GM18520 (cell line): ENCODE measurements at regions not wholly inside any gene's neighbourhood (a gene's known extent, or its start where the extent isn't known, plus 50 kb on each side); places are given as distances from the start of the nearest gene placed in this dataset.

Experiments
- ATAC-seq: cut with Tn5 transposase; IDR thresholded peaks from one replicate; pipeline ENCODE4 v1.9.1; 2021; ENCODE audit not compliant: unreplicated experiment

- ATAC-seq = no peak
Measured at GRCh38 chr6:90722648-90723047, 135.8 kb upstream of the MAP3K7 start.

GRCh38 chr6:90720404-90720803 is 133.5 kb upstream of the MAP3K7 start:
- ATAC-seq = no peak

GRCh38 chr6:90719321-90720195 is 132.7 kb upstream of the MAP3K7 start:
- ATAC-seq = no peak

- no peak for ATAC-seq
Measured at GRCh38 chr6:90716376-90716775, 129.5 kb upstream of the MAP3K7 start.

GRCh38 chr6:90715093-90715655 is 128.3 kb upstream of the MAP3K7 start:
- no peak for ATAC-seq

GRCh38 chr6:90714319-90714718 is 127.4 kb upstream of the MAP3K7 start:
- ATAC-seq = no peak

GRCh38 chr6:90712114-90712513 is 125.2 kb upstream of the MAP3K7 start:
- ATAC-seq = no peak

- no peak for ATAC-seq
Measured at GRCh38 chr6:90709431-90709996, 122.6 kb upstream of the MAP3K7 start.

- no peak for ATAC-seq
Measured at GRCh38 chr6:90708206-90708737, 121.4 kb upstream of the MAP3K7 start.

- ATAC-seq = no peak
Measured at GRCh38 chr6:90707246-90707645, 120.4 kb upstream of the MAP3K7 start.

- ATAC-seq = no peak
Measured at GRCh38 chr6:90703336-90703735, 116.5 kb upstream of the MAP3K7 start.

- no peak for ATAC-seq
Measured at GRCh38 chr6:90701926-90702325, 115.1 kb upstream of the MAP3K7 start.

- ATAC-seq = peak; percentile 55
Measured at GRCh38 chr6:90701146-90701781, 114.4 kb upstream of the MAP3K7 start.

GRCh38 chr6:90695316-90695715 is 108.4 kb upstream of the MAP3K7 start:
- no peak for ATAC-seq

- ATAC-seq = no peak
Measured at GRCh38 chr6:90694802-90695201, 107.9 kb upstream of the MAP3K7 start.

- no peak for ATAC-seq
Measured at GRCh38 chr6:90691823-90692222, 105.0 kb upstream of the MAP3K7 start.

- no peak for ATAC-seq
Measured at GRCh38 chr6:90689172-90689571, 102.3 kb upstream of the MAP3K7 start.

- no peak for ATAC-seq
Measured at GRCh38 chr6:90687775-90688380, 101.0 kb upstream of the MAP3K7 start.

GRCh38 chr6:90681863-90682262 is 95.0 kb upstream of the MAP3K7 start:
- no peak for ATAC-seq

GRCh38 chr6:90678049-90678779 is 91.3 kb upstream of the MAP3K7 start:
- no peak for ATAC-seq
